ENCODE measurements at regions not wholly inside any gene's neighbourhood (a gene's known extent, or its start where the extent isn't known, plus 50 kb on each side); places are given as distances from the start of the nearest gene placed in this dataset.

- TF ChIP-seq FOXK2 (IDR thresholded peaks at IDR 0.05): no peak
- no peak for TF ChIP-seq SP1 (IDR thresholded peaks at IDR 0.05)
- TF ChIP-seq NFRKB (IDR thresholded peaks at IDR 0.05): no peak
- no peak for TF ChIP-seq TARDBP (IDR thresholded peaks at IDR 0.05)
- no peak for TF ChIP-seq ELF4 (IDR thresholded peaks at IDR 0.05)
- no peak for TF ChIP-seq HDGF (IDR thresholded peaks at IDR 0.05; ENCODE audit: borderline replicate concordance)
- 0 out of 2 replicates have a peak, but pooled peaks have one; percentile 3 for TF ChIP-seq ARNT (IDR thresholded peaks at IDR 0.05)
- TF ChIP-seq FOXA1 (IDR thresholded peaks at IDR 0.05): no peak
- TF ChIP-seq ZNF384 (IDR thresholded peaks at IDR 0.05): no peak
- DNase-seq (ENCODE audit: extremely low spot score): no peak
- ChIA-PET POLR2A (no interaction called here), CTCF (no interaction called here)
These were observed 148.7 kb downstream of the KCTD12 start for GRCh38 chr13:76737526-76737925.

DNA sequence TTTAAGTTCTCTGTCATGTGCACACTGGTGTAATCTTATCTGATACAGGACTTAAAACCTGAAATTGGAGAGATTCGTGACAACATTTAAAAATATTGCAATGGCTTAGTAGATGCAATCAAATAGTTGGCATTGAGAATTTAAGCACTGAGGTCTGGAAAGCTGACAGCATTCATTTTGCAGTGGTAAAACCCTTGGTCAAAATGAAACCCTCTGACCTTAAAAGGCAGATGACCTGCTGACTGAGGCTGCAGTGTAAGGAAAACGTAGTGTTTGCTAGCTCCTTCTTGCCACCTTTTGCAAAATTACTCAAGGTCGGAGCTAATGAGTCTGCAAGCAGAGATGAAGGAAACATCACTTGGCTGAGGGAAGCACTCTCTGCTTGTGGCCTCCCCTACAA lies 150.6 kb downstream of the KCTD12 start:
- DNase-seq (ENCODE audit: extremely low spot score): no peak
- CTCF ChIA-PET: no interaction called here
- no peak for TF ChIP-seq BHLHE40 (IDR thresholded peaks at IDR 0.05; ENCODE audit: borderline replicate concordance)
- no peak for TF ChIP-seq ZNF384 (IDR thresholded peaks at IDR 0.05)
- TF ChIP-seq L3MBTL2 (conservative IDR thresholded peaks at IDR 0.05): no peak
- TF ChIP-seq FOXK2 (IDR thresholded peaks at IDR 0.05): no peak
- no peak for TF ChIP-seq LEF1 (IDR thresholded peaks at IDR 0.05; ENCODE audit: borderline replicate concordance)
- no peak for TF ChIP-seq HDGF (IDR thresholded peaks at IDR 0.05; ENCODE audit: borderline replicate concordance)
- no peak for TF ChIP-seq ELF4 (IDR thresholded peaks at IDR 0.05)
- TF ChIP-seq, protein P1, sequence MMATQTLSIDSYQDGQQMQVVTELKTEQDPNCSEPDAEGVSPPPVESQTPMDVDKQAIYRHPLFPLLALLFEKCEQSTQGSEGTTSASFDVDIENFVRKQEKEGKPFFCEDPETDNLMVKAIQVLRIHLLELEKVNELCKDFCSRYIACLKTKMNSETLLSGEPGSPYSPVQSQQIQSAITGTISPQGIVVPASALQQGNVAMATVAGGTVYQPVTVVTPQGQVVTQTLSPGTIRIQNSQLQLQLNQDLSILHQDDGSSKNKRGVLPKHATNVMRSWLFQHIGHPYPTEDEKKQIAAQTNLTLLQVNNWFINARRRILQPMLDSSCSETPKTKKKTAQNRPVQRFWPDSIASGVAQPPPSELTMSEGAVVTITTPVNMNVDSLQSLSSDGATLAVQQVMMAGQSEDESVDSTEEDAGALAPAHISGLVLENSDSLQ (IDR thresholded peaks at IDR 0.05): no peak
- TF ChIP-seq SP1 (IDR thresholded peaks at IDR 0.05): no peak
- no peak for TF ChIP-seq CTBP1 (IDR thresholded peaks at IDR 0.05; ENCODE audit: borderline replicate concordance)
- no peak for TF ChIP-seq ARNT (IDR thresholded peaks at IDR 0.05)
- no peak for TF ChIP-seq FOXM1 (IDR thresholded peaks at IDR 0.05; ENCODE audit: borderline replicate concordance)
- no peak for TF ChIP-seq SUZ12 (IDR thresholded peaks at IDR 0.05)
- no peak for TF ChIP-seq TARDBP (IDR thresholded peaks at IDR 0.05)
- TF ChIP-seq FOXA1 (IDR thresholded peaks at IDR 0.05): no peak
- TF ChIP-seq NFRKB (IDR thresholded peaks at IDR 0.05): no peak
- POLR2A ChIA-PET: no interaction called here

GRCh38 chr13:76733671-76734070 lies 152.5 kb downstream of the KCTD12 start:
- no peak for DNase-seq (ENCODE audit: extremely low spot score)
- POLR2A ChIA-PET: no interaction called here
- TF ChIP-seq L3MBTL2 (conservative IDR thresholded peaks at IDR 0.05) (no peak), SP1 (IDR thresholded peaks at IDR 0.05) (no peak), FOXK2 (IDR thresholded peaks at IDR 0.05) (no peak), FOXM1 (IDR thresholded peaks at IDR 0.05; ENCODE audit: borderline replicate concordance) (no peak), TARDBP (IDR thresholded peaks at IDR 0.05) (no peak), SUZ12 (IDR thresholded peaks at IDR 0.05) (no peak), BHLHE40 (IDR thresholded peaks at IDR 0.05; ENCODE audit: borderline replicate concordance) (no peak), NFRKB (IDR thresholded peaks at IDR 0.05) (no peak), CTBP1 (IDR thresholded peaks at IDR 0.05; ENCODE audit: borderline replicate concordance) (no peak), LEF1 (IDR thresholded peaks at IDR 0.05; ENCODE audit: borderline replicate concordance) (no peak), ELF4 (IDR thresholded peaks at IDR 0.05) (no peak), FOXA1 (IDR thresholded peaks at IDR 0.05) (no peak), ARNT (IDR thresholded peaks at IDR 0.05) (no peak), HDGF (IDR thresholded peaks at IDR 0.05; ENCODE audit: borderline replicate concordance) (no peak), ZNF384 (IDR thresholded peaks at IDR 0.05) (no peak)
- TF ChIP-seq, protein P1 (IDR thresholded peaks at IDR 0.05): no peak
- CTCF ChIA-PET: no interaction called here

DNA sequence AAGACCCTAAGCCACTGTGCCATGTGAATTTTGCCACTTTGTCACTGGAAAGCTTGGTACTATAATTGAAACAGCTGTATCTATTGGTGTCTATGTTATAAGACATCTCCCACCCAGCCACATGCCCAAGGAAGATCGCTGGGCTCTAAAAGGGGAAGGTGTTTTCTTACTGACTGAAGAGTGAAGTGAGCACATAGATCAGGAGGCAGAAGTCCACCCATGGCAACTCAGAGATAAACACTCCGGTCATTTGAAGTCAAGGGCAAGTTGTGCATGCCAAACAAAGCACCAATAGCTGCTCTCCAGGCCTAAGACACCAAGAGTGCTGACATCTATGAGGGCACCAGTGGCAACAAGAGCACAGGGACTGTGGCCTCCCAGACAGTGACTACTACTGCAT lies 153.8 kb downstream of the KCTD12 start:
- DNase-seq (ENCODE audit: extremely low spot score): no peak
- CTCF ChIA-PET: no interaction called here
- TF ChIP-seq L3MBTL2 (conservative IDR thresholded peaks at IDR 0.05) (no peak), SUZ12 (IDR thresholded peaks at IDR 0.05) (no peak), TARDBP (IDR thresholded peaks at IDR 0.05) (no peak), BHLHE40 (IDR thresholded peaks at IDR 0.05; ENCODE audit: borderline replicate concordance) (no peak), SP1 (IDR thresholded peaks at IDR 0.05) (no peak), HDGF (IDR thresholded peaks at IDR 0.05; ENCODE audit: borderline replicate concordance) (no peak), NFRKB (IDR thresholded peaks at IDR 0.05) (no peak), ZNF384 (IDR thresholded peaks at IDR 0.05) (no peak), FOXA1 (IDR thresholded peaks at IDR 0.05) (no peak), FOXM1 (IDR thresholded peaks at IDR 0.05; ENCODE audit: borderline replicate concordance) (no peak), ARNT (IDR thresholded peaks at IDR 0.05) (no peak), FOXK2 (IDR thresholded peaks at IDR 0.05) (no peak), CTBP1 (IDR thresholded peaks at IDR 0.05; ENCODE audit: borderline replicate concordance) (no peak), ELF4 (IDR thresholded peaks at IDR 0.05) (no peak), LEF1 (IDR thresholded peaks at IDR 0.05; ENCODE audit: borderline replicate concordance) (no peak)
- TF ChIP-seq, protein P1 (IDR thresholded peaks at IDR 0.05): no peak
- POLR2A ChIA-PET: no interaction called here

DNA sequence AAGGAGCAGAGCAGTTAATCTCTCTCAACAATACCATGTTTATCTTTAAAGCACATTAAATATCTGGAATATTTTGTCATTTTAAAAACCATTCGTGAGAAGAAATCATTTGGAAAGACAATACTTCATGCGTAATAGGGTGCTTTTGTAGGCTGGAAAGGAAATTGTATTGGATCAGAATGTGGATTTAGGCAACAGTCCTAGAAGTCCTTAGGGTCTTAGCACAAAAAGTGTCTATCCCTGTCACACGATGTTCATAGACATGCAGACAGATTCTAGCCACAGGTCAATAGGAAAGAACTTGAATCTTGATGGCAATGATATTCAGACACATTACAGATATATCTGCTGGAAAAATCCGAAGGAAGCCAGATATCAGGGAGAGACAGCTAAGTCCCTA lies 156.0 kb downstream of the KCTD12 start:
- POLR2A ChIA-PET: no interaction called here
- CTCF ChIA-PET: no interaction called here
- no peak for DNase-seq (ENCODE audit: extremely low spot score)
- no peak for TF ChIP-seq ELF4 (IDR thresholded peaks at IDR 0.05)
- no peak for TF ChIP-seq FOXK2 (IDR thresholded peaks at IDR 0.05)
- TF ChIP-seq HDGF (IDR thresholded peaks at IDR 0.05; ENCODE audit: borderline replicate concordance): no peak
- TF ChIP-seq, protein P1 (IDR thresholded peaks at IDR 0.05): no peak
- TF ChIP-seq ZNF384 (IDR thresholded peaks at IDR 0.05): no peak
- no peak for TF ChIP-seq SP1 (IDR thresholded peaks at IDR 0.05)

DNA sequence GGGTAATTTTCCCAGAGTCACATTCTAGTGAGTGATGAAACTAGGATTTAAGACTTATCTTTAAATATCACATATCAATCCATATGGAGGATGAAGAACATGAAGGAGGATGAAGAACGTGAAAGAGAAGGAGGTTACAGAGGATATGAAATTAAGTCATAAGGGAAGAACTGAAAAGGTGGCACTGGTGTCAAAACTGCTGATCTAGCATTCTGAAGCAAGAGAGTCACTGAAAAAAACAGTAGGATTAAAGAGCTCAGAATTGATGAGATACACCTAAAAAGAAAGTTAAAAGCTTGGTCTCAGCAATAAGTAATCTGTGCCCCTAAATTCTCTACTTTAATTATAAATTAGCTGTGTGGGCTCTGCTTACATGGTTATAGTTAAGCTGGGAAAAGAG lies 156.5 kb downstream of the KCTD12 start:
- ChIA-PET POLR2A (no interaction called here), CTCF (no interaction called here)
- TF ChIP-seq ZNF384 (IDR thresholded peaks at IDR 0.05) (no peak), FOXA1 (IDR thresholded peaks at IDR 0.05) (no peak), ELF4 (IDR thresholded peaks at IDR 0.05) (no peak), BHLHE40 (IDR thresholded peaks at IDR 0.05; ENCODE audit: borderline replicate concordance) (no peak), L3MBTL2 (conservative IDR thresholded peaks at IDR 0.05) (no peak), HDGF (IDR thresholded peaks at IDR 0.05; ENCODE audit: borderline replicate concordance) (no peak), FOXM1 (IDR thresholded peaks at IDR 0.05; ENCODE audit: borderline replicate concordance) (no peak), TARDBP (IDR thresholded peaks at IDR 0.05) (no peak)
- TF ChIP-seq, protein P1 (IDR thresholded peaks at IDR 0.05): no peak
- DNase-seq (ENCODE audit: extremely low spot score): no peak

Data from HEK293T (cell line).